ENCODE measurements at regions not wholly inside any gene's neighbourhood (a gene's known extent, or its start where the extent isn't known, plus 50 kb on each side); places are given as distances from the start of the nearest gene placed in this dataset.
A peak's percentile ranks its signal among the peaks of the same experiment; 100 is the strongest.

DNA sequence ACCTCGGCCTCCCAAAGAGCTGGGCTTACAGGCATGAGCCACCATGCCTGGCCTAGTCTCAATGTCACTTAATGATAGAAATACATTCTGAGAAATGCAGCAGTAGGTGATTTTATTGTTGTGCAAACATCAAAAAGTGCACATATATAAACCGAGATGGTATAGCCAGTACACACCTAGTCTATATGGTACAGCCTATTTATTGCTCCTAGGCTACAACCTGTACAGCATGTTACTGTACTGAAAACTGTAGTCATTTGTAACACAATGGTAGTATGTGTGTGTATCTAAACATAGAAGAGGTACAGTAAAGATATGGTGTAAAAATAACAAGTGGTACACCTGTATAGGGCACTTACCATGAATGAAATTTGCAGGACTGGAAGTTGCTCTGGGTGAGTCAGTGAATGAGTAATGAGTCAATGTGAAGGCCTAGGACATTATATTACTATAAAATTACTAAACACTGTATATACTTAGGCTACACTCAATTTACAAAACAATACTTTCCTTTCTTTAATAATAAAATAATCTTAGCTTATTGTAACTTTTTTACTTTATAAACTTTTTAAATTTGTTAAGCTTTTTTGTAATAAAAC lies 166.7 kb upstream of the SYT1 start:
- no peak overlapping the region for H3K27ac ChIP-seq (ENCODE audit: low read depth in 1 of 2, low read length in 1 of 2)
- H3K4me1 ChIP-seq (ENCODE audit: control insufficient read depth in 2 of 2, insufficient read depth in 2 of 2, low read length in 2 of 2), result no peaks in the 10 kb centered on the region
- H3K9me3 ChIP-seq (ENCODE audit: control insufficient read depth in 2 of 2, insufficient read depth in 1 of 2, low read length in 1 of 2), result no peaks in the 10 kb centered on the region
- no peak overlapping the region for H3K4me3 ChIP-seq (ENCODE audit: low read length in 2 of 2)
- no peak for DNase-seq (ENCODE audit: low read depth in 6 of 9, low spot score in 9 of 9)
- no peaks in the 10 kb centered on the region for H3K27me3 ChIP-seq (ENCODE audit: control insufficient read depth in 2 of 2, insufficient read depth in 1 of 2, low read length in 1 of 2)
- 92% methylated on average over 2 of the region's 2 CpGs for WGBS
- H3K36me3 ChIP-seq (ENCODE audit: control insufficient read depth in 2 of 2, insufficient read depth in 2 of 2, low read length in 1 of 2), result no peaks in the 10 kb centered on the region

DNA sequence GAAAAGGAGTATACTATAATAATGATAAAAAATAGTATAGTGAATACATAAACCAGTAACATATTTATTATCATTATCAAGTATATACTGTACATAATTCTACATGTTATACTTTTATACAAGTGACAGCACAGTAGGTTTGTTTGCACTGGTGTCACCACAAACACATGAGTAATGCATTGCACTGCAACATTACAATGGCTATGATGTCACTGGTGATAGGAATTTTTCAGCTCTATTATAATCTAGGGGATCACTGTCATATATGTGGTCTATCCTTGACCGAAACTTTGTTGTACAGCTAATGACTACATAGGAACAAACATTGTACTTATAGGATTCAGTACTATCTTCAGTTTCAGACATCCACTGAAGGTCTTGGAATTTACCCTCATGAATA lies 165.8 kb upstream of the SYT1 start:
- Histone ChIP-seq H3K36me3 (ENCODE audit: control insufficient read depth in 2 of 2, insufficient read depth in 2 of 2, low read length in 1 of 2) (no peaks in the 10 kb centered on the region), H3K9me3 (ENCODE audit: control insufficient read depth in 2 of 2, insufficient read depth in 1 of 2, low read length in 1 of 2) (no peaks in the 10 kb centered on the region), H3K27ac (ENCODE audit: low read depth in 1 of 2, low read length in 1 of 2) (no peak overlapping the region), H3K4me1 (ENCODE audit: control insufficient read depth in 2 of 2, insufficient read depth in 2 of 2, low read length in 2 of 2) (no peaks in the 10 kb centered on the region), H3K27me3 (ENCODE audit: control insufficient read depth in 2 of 2, insufficient read depth in 1 of 2, low read length in 1 of 2) (no peaks in the 10 kb centered on the region), H3K4me3 (ENCODE audit: low read length in 2 of 2) (no peak overlapping the region)
- 97% methylated on average over 1 of the region's 1 CpG for WGBS
- no peak for DNase-seq (ENCODE audit: low read depth in 6 of 9, low spot score in 9 of 9)

DNA sequence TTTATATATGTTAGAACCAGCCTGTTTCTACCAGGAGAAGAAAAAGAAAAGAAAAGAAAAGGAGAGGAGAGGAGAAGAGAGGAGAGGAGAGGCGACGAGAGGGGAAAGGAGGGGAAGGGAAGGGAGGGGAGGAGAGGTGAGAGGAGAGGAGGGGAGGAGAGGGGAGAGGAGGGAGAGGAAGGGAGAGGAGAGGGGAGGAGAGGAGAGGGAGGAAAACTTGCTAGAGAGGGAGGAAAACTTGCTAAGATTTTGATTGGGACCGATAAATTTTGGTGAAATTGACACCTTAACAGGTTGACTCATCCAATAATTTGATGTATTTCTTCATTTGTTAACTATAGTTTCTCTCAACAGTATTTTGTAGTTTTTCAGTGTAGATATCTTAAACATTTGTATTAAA lies 164.0 kb upstream of the SYT1 start:
- Histone ChIP-seq H3K36me3 (ENCODE audit: control insufficient read depth in 2 of 2, insufficient read depth in 2 of 2, low read length in 1 of 2) (no peaks in the 10 kb centered on the region), H3K4me1 (ENCODE audit: control insufficient read depth in 2 of 2, insufficient read depth in 2 of 2, low read length in 2 of 2) (no peaks in the 10 kb centered on the region), H3K27ac (ENCODE audit: low read depth in 1 of 2, low read length in 1 of 2) (no peak overlapping the region), H3K4me3 (ENCODE audit: low read length in 2 of 2) (no peak overlapping the region), H3K27me3 (ENCODE audit: control insufficient read depth in 2 of 2, insufficient read depth in 1 of 2, low read length in 1 of 2) (no peaks in the 10 kb centered on the region), H3K9me3 (ENCODE audit: control insufficient read depth in 2 of 2, insufficient read depth in 1 of 2, low read length in 1 of 2) (no peaks in the 10 kb centered on the region)
- DNase-seq (ENCODE audit: low read depth in 6 of 9, low spot score in 9 of 9), result no peak
- WGBS, result 91% methylated on average over 3 of the region's 3 CpGs

DNA sequence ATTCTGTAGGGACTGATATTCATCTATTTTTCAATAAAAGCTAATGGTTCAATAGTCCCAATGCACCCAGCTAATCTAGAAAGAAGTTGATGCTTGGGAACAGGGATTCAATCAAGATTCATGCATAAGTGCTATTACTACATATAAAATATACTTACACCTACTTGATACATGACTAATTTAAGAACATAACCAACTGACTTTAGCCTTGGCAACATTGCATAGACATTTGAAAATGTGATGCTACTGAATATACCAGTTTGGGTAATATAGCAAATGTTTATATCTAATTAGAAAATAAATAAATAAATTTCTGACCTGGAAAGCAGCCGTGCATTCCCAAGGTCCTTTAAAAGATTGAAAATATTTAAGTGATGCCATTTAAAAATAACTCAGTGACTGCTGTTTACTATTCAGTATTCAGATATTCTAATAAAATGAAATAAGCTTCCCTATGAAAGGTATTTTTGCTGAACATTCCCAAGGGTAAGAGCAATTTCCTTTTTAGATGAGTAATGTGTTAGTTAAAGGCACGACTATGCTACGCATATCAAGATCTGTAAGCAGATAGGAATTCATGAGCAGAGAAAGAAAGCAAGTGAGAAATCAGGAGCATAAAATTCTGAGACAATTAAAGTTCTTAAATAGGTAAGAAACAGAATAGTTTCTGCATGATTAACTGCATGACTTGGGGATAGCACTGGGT lies 160.6 kb upstream of the SYT1 start:
- H3K27ac ChIP-seq (ENCODE audit: low read depth in 1 of 2, low read length in 1 of 2), result no peak overlapping the region
- no peak overlapping the region for H3K4me3 ChIP-seq (ENCODE audit: low read length in 2 of 2)
- no peaks in the 10 kb centered on the region for H3K9me3 ChIP-seq (ENCODE audit: control insufficient read depth in 2 of 2, insufficient read depth in 1 of 2, low read length in 1 of 2)
- no peak for DNase-seq (ENCODE audit: low read depth in 6 of 9, low spot score in 9 of 9)
- H3K36me3 ChIP-seq (ENCODE audit: control insufficient read depth in 2 of 2, insufficient read depth in 2 of 2, low read length in 1 of 2), result no peaks in the 10 kb centered on the region
- no peaks in the 10 kb centered on the region for H3K4me1 ChIP-seq (ENCODE audit: control insufficient read depth in 2 of 2, insufficient read depth in 2 of 2, low read length in 2 of 2)
- H3K27me3 ChIP-seq (ENCODE audit: control insufficient read depth in 2 of 2, insufficient read depth in 1 of 2, low read length in 1 of 2), result no peaks in the 10 kb centered on the region
- WGBS, result 66% methylated on average over 3 of the region's 3 CpGs

DNA sequence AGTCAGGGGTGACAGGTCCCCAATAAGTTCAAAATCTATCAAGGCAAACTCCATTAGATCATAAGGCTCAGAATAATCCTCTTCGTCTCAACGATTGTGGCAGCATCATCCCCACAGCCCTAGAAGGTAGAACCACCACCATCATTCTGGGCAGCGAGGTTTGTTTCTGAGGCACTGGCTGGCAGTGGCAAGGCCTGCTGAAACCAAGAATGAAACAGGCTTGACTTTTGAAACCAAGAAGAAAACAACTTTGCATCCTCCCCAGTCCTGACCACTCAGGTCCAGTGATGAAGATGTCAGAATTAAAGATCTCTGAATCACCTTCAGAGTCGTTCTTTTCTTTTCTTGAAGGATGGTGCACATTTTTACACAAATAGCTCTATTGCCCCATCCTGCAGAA lies 152.6 kb upstream of the SYT1 start:
- Histone ChIP-seq H3K36me3 (ENCODE audit: control insufficient read depth in 2 of 2, insufficient read depth in 2 of 2, low read length in 1 of 2) (no peaks in the 10 kb centered on the region), H3K4me3 (ENCODE audit: low read length in 2 of 2) (no peak overlapping the region), H3K27me3 (ENCODE audit: control insufficient read depth in 2 of 2, insufficient read depth in 1 of 2, low read length in 1 of 2) (no peaks in the 10 kb centered on the region), H3K9me3 (ENCODE audit: control insufficient read depth in 2 of 2, insufficient read depth in 1 of 2, low read length in 1 of 2) (no peaks in the 10 kb centered on the region), H3K27ac (ENCODE audit: low read depth in 1 of 2, low read length in 1 of 2) (no peak overlapping the region), H3K4me1 (ENCODE audit: control insufficient read depth in 2 of 2, insufficient read depth in 2 of 2, low read length in 2 of 2) (no peaks in the 10 kb centered on the region)
- WGBS, result 95% methylated on average over 4 of the region's 4 CpGs
- no peak for DNase-seq (ENCODE audit: low read depth in 6 of 9, low spot score in 9 of 9)

DNA sequence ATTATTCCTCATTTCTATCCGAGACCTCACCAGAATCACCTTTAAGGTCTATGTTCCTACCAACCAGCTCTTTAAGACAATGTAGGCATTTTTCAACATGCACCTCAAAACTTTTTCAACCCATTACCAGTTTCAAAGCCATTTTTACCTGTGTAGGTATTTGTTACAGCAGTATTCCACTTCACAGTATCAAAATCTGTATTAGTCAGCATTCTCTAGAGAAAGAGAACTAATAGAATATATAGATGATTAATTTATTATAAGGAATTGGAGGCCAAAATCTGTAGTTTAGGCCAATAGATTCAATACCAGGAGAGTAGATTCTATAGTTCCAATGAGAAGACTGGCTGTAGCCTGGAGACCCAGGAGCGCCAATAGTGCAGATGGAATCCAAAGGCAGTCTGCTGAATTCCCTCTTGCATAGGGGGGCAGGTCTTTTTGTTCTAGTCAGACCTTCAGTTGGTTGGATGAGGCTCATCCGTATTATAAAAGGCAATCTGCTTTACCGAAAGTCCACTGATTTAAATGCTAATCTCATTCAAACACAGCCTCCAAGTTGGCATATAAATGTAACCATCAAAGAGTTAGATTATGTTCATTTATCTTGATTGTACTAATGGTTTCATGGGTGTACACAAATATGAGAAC lies 151.6 kb upstream of the SYT1 start:
- Histone ChIP-seq H3K4me3 (ENCODE audit: low read length in 2 of 2) (no peak overlapping the region), H3K36me3 (ENCODE audit: control insufficient read depth in 2 of 2, insufficient read depth in 2 of 2, low read length in 1 of 2) (no peaks in the 10 kb centered on the region), H3K4me1 (ENCODE audit: control insufficient read depth in 2 of 2, insufficient read depth in 2 of 2, low read length in 2 of 2) (no peaks in the 10 kb centered on the region), H3K27me3 (ENCODE audit: control insufficient read depth in 2 of 2, insufficient read depth in 1 of 2, low read length in 1 of 2) (no peaks in the 10 kb centered on the region), H3K9me3 (ENCODE audit: control insufficient read depth in 2 of 2, insufficient read depth in 1 of 2, low read length in 1 of 2) (no peaks in the 10 kb centered on the region), H3K27ac (ENCODE audit: low read depth in 1 of 2, low read length in 1 of 2) (no peak overlapping the region)
- 92% methylated on average over 4 of the region's 4 CpGs for WGBS
- DNase-seq (ENCODE audit: low read depth in 6 of 9, low spot score in 9 of 9), result no peak

DNA sequence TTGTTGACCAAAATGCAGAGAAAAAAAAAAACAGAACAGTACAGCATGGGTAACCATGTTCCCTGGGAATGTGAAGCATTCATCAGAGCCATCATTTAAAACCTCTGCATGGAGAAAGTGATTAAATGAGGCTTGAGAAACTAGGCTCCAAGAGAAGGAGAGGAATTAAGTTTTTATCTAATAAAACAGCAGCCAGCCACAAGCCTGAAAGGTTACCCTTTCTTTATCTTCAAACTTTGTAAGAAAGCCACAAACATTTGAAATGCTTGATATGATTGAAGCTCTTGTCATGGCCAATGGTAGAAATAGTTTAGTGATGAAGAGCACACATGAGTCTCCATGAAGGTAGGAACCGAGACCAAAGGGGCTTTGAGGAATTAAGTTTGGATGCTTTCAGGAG lies 144.9 kb upstream of the SYT1 start:
- 92% methylated on average over 1 of the region's 1 CpG for WGBS
- no peaks in the 10 kb centered on the region for H3K4me1 ChIP-seq (ENCODE audit: control insufficient read depth in 2 of 2, insufficient read depth in 2 of 2, low read length in 2 of 2)
- H3K27ac ChIP-seq (ENCODE audit: low read depth in 1 of 2, low read length in 1 of 2), result no peak overlapping the region
- no peak for DNase-seq (ENCODE audit: low read depth in 6 of 9, low spot score in 9 of 9)
- H3K4me3 ChIP-seq (ENCODE audit: low read length in 2 of 2), result no peak overlapping the region
- H3K36me3 ChIP-seq (ENCODE audit: control insufficient read depth in 2 of 2, insufficient read depth in 2 of 2, low read length in 1 of 2), result no peaks in the 10 kb centered on the region
- no peaks in the 10 kb centered on the region for H3K9me3 ChIP-seq (ENCODE audit: control insufficient read depth in 2 of 2, insufficient read depth in 1 of 2, low read length in 1 of 2)
- no peaks in the 10 kb centered on the region for H3K27me3 ChIP-seq (ENCODE audit: control insufficient read depth in 2 of 2, insufficient read depth in 1 of 2, low read length in 1 of 2)

DNA sequence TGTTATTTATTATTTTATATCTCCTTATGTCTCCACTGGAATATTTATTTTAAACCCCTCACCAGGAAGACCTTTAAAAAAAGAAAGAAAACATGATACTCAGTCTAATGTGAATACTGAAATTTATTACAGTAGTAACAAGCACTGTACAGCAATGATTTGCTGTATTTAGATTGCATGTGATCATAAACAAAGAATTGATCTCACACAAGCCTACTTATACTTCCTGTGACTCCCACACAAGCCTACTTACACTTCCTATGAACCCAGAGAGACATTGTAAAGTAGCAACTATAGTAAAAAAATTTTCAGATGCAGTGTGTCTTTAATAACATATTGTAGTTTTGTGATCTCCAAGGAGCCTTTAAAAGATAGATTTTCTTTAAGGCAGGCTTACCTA lies 142.7 kb upstream of the SYT1 start:
- DNase-seq (ENCODE audit: low read depth in 6 of 9, low spot score in 9 of 9), result peak in 1 of 9 donors; percentile 11
- H3K27me3 ChIP-seq (ENCODE audit: control insufficient read depth in 2 of 2, insufficient read depth in 1 of 2, low read length in 1 of 2), result no peaks in the 10 kb centered on the region

DNA sequence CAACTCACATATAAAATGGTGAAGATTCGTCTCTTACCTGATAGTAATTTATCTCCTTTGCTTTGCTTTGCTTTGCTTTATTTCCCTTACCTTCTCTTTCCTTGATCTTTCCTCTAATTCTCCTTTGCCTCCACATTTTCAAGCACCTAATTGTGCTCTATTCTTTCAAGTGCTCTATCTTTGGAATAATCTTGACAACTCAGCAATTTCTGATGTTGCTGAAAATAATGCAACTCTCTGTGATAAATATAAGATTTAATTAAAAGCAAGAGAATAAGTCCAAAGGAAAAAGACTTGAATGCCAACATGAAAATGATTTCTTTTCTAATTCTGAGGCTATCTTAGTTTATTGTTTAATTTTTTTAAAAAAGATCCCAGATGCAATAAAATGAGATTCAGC lies 139.5 kb upstream of the SYT1 start:
- Histone ChIP-seq H3K27ac (ENCODE audit: low read depth in 1 of 2, low read length in 1 of 2) (no peak overlapping the region), H3K4me1 (ENCODE audit: control insufficient read depth in 2 of 2, insufficient read depth in 2 of 2, low read length in 2 of 2) (no peaks in the 10 kb centered on the region), H3K36me3 (ENCODE audit: control insufficient read depth in 2 of 2, insufficient read depth in 2 of 2, low read length in 1 of 2) (no peaks in the 10 kb centered on the region), H3K27me3 (ENCODE audit: control insufficient read depth in 2 of 2, insufficient read depth in 1 of 2, low read length in 1 of 2) (no peaks in the 10 kb centered on the region), H3K9me3 (ENCODE audit: control insufficient read depth in 2 of 2, insufficient read depth in 1 of 2, low read length in 1 of 2) (no peaks in the 10 kb centered on the region), H3K4me3 (ENCODE audit: low read length in 2 of 2) (no peak overlapping the region)
- DNase-seq (ENCODE audit: low read depth in 6 of 9, low spot score in 9 of 9), result no peak
- 94% methylated on average over 1 of the region's 1 CpG for WGBS

More for the DNA sequence above, 142.7 kb upstream of the SYT1 start:
- H3K9me3 ChIP-seq (ENCODE audit: control insufficient read depth in 2 of 2, insufficient read depth in 1 of 2, low read length in 1 of 2), result no peaks in the 10 kb centered on the region
- no peaks in the 10 kb centered on the region for H3K36me3 ChIP-seq (ENCODE audit: control insufficient read depth in 2 of 2, insufficient read depth in 2 of 2, low read length in 1 of 2)
- H3K4me1 ChIP-seq (ENCODE audit: control insufficient read depth in 2 of 2, insufficient read depth in 2 of 2, low read length in 2 of 2), result no peaks in the 10 kb centered on the region
- H3K27ac ChIP-seq (ENCODE audit: low read depth in 1 of 2, low read length in 1 of 2), result no peak overlapping the region
- no peak overlapping the region for H3K4me3 ChIP-seq (ENCODE audit: low read length in 2 of 2)

Measured in thymus (tissue), 11 donors.